T-cell (primary cell): ENCODE measurements at regions not wholly inside any gene's neighbourhood (a gene's known extent, or its start where the extent isn't known, plus 50 kb on each side); places are given as distances from the start of the nearest gene placed in this dataset.
"Not testable (repeated sequence)": the region's sequence is repeated elsewhere in the genome, so short reads cannot be mapped to it uniquely, and the experiment has no call there.

Experiments
- ATAC-seq, 4 experiments: fragments of 200-7000 bp in 3 of 4; fragments of 150-1000 bp in 1 of 4; cut with Tn5 transposase; replicated peaks in 1 of 4; 1 replicate in 3 of 4; 2 replicates in 1 of 4; pipeline ENCODE4 v1.10.0; 2021; ENCODE audit warnings: moderate library complexity in 3 of 4, mild to moderate bottlenecking in 2 of 4, moderate number of reproducible peaks in 1 of 4
- CTCF ChIA-PET, 2 donors: fragments of 300-600 bp; sonication (Branson Sonifier 250); formaldehyde crosslinking; loops; one replicate each; lab custom pipeline; 2022; ENCODE audit warnings: antibody characterized with exemption in 2 of 2; lab: Charles Lee
- POLR2A ChIA-PET, 2 donors: fragments of 300-600 bp; sonication (Branson Sonifier 250); formaldehyde crosslinking; loops; one replicate each; lab custom pipeline; 2022; ENCODE audit warnings: antibody characterized with exemption in 2 of 2; lab: Charles Lee
- DNase-seq, 35 experiments: peaks; one replicate each; pipeline versions ENCODE4 v3.0.0 to v3.0.0-alpha.2; 2013 to 2023
- H3K27ac ChIP-seq: one replicate; pipeline ENCODE4 v1.5.1; 2013; ENCODE audit warnings: low read length
- H3K27me3 ChIP-seq, 2 experiments: replicated peaks in 1 of 2; 1 replicate in 1 of 2; 2 replicates in 1 of 2; pipeline versions ENCODE4 v1.6.1 to v1.7.0; 2013; ENCODE audit warnings: low read length in 1 of 2, mixed read lengths in 1 of 2; ENCODE audit not compliant: control insufficient read depth in 2 of 2, insufficient read depth in 2 of 2; ENCODE audit errors: extremely low read depth in 1 of 2
- H3K36me3 ChIP-seq, 2 donors: 1 replicate in 1 of 2; 2 replicates in 1 of 2; pipeline versions ENCODE4 v1.6.1 to v1.7.0; 2013; ENCODE audit warnings: low read length in 1 of 2; ENCODE audit not compliant: control insufficient read depth in 2 of 2, insufficient read depth in 1 of 2; ENCODE audit errors: extremely low read depth in 1 of 2
- H3K4me1 ChIP-seq, 2 experiments: 1 replicate in 1 of 2; 2 replicates in 1 of 2; pipeline versions ENCODE4 v1.6.1 to v1.7.0; 2013; ENCODE audit warnings: low read length in 2 of 2, mixed read lengths in 1 of 2; ENCODE audit not compliant: insufficient read depth in 2 of 2, control insufficient read depth in 1 of 2; ENCODE audit errors: extremely low read depth in 1 of 2
- H3K4me3 ChIP-seq, 2 donors: 1 replicate in 1 of 2; 2 replicates in 1 of 2; pipeline versions ENCODE4 v1.5.1 to v1.7.0; 2013; ENCODE audit warnings: mild to moderate bottlenecking in 2 of 2, low read length in 1 of 2, moderate library complexity in 1 of 2; ENCODE audit not compliant: control insufficient read depth in 1 of 2; ENCODE audit errors: extremely low read depth in 1 of 2
- H3K9me3 ChIP-seq: 2 replicates; pipeline ENCODE4 v1.7.0; 2013
- H3K27ac Mint-ChIP-seq, 2 donors: one replicate each; pipeline ENCODE4 v1.8.0; 2020 to 2021; ENCODE audit warnings: mild to moderate bottlenecking in 2 of 2, mixed read lengths in 2 of 2
- H3K27me3 Mint-ChIP-seq, 2 donors: one replicate each; pipeline ENCODE4 v1.8.0; 2021 to 2022; ENCODE audit warnings: mixed read lengths in 2 of 2
- H3K36me3 Mint-ChIP-seq: one replicate; pipeline ENCODE4 v1.8.0; 2021; ENCODE audit warnings: mixed read lengths
- H3K4me1 Mint-ChIP-seq, 3 donors: one replicate each; pipeline ENCODE4 v1.8.0; 2020 to 2022; ENCODE audit warnings: mixed read lengths in 3 of 3, mild to moderate bottlenecking in 1 of 3
- H3K4me3 Mint-ChIP-seq, 3 donors: one replicate each; pipeline ENCODE4 v1.8.0; 2020 to 2022; ENCODE audit warnings: mild to moderate bottlenecking in 3 of 3, mixed read lengths in 3 of 3, moderate library complexity in 3 of 3
- H3K9me3 Mint-ChIP-seq, 3 donors: one replicate each; pipeline ENCODE4 v1.8.0; 2020 to 2022; ENCODE audit warnings: mixed read lengths in 3 of 3
- WGBS: methylation state at CpG from one replicate; pipeline ENCODE4 v1.1.5; 2013; ENCODE audit warnings: missing lambda C conversion rate; ENCODE audit not compliant: insufficient coverage; 5-methylcytosine and 5-hydroxymethylcytosine counted together

GRCh38 chr9:42568942-42569556 is 385.6 kb downstream of the SPATA31A6 start:
- H3K4me3 Mint-ChIP-seq, H3K27me3 ChIP-seq: not testable (repeated sequence)
- ATAC-seq = peak in 2 of 4 experiments; percentile 26 to 46

GRCh38 chr9:42577851-42578250 is 394.4 kb downstream of the SPATA31A6 start:
- POLR2A ChIA-PET, ATAC-seq, H3K27me3 ChIP-seq, H3K36me3 Mint-ChIP-seq, H3K4me3 Mint-ChIP-seq, H3K9me3 ChIP-seq, H3K27ac Mint-ChIP-seq, DNase-seq, CTCF ChIA-PET, H3K9me3 Mint-ChIP-seq, H3K4me1 Mint-ChIP-seq, H3K36me3 ChIP-seq, H3K4me3 ChIP-seq, H3K27ac ChIP-seq, H3K27me3 Mint-ChIP-seq, H3K4me1 ChIP-seq: not testable (repeated sequence)
- no CpG with 5 or more reads among the region's 8 CpGs for WGBS

More at GRCh38 chr9:42568942-42569556, 385.6 kb downstream of the SPATA31A6 start:
- H3K27ac Mint-ChIP-seq, H3K27me3 Mint-ChIP-seq, H3K4me1 ChIP-seq, POLR2A ChIA-PET, H3K4me3 ChIP-seq, H3K9me3 Mint-ChIP-seq, H3K27ac ChIP-seq, H3K36me3 Mint-ChIP-seq, H3K36me3 ChIP-seq, H3K4me1 Mint-ChIP-seq, H3K9me3 ChIP-seq, CTCF ChIA-PET: not testable (repeated sequence)
- WGBS = no CpG with 5 or more reads among the region's 34 CpGs
- peak in 10 of 35 experiments; percentile 0 to 35 (median 3) for DNase-seq
